ENCODE measurements at regions not wholly inside any gene's neighbourhood (a gene's known extent, or its start where the extent isn't known, plus 50 kb on each side); places are given as distances from the start of the nearest gene placed in this dataset.
"Not testable (repeated sequence)": the region's sequence is repeated elsewhere in the genome, so short reads cannot be mapped to it uniquely, and the experiment has no call there.

DNA sequence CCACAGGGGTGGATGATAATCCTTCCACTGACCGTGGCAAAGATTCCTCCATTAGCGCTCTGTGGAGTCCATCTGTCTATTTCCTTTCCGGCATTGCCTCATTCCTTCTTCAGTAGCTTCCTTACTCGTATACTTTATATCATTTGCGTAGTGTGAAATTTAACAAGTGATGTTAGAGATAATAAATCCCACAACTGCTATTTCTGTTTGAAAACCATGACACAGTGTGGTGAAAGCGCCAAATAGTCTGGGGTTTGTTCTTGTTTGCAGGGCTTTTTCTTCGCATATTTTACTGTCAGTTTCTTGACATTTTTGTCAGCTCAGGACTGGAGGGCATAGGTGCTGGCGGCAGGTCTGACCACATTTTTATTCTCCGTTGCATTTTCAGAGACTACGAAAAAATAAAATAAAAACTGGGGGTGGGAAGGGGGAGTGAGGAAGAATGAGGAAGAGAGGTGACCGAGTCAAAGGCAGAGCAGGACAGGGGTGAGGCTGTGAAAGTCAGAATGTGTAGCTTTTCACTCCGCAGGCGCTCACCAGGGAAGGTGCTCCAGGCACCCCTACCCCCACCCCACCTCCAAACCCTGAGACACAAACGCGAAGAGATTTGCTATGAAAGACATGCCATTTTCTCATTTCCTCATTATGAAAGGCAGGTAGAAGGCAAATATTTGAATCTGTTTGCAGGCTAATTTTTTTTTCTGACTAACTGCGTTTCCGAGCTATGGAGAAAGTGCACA lies 965.0 kb downstream of the MCTP2 start:
- ATAC-seq (no peak), DNase-seq (ENCODE audit: low spot score in 2 of 2) (no peak)
- H3K27ac Mint-ChIP-seq = no peak overlapping the region
- H3K4me1 Mint-ChIP-seq = no peaks in the 10 kb centered on the region
- H3K9me3 Mint-ChIP-seq = peaks cover 11% of the 10 kb centered on the region
- H3K4me3 Mint-ChIP-seq = no peak overlapping the region
- no peaks in the 10 kb centered on the region for H3K36me3 Mint-ChIP-seq

DNA sequence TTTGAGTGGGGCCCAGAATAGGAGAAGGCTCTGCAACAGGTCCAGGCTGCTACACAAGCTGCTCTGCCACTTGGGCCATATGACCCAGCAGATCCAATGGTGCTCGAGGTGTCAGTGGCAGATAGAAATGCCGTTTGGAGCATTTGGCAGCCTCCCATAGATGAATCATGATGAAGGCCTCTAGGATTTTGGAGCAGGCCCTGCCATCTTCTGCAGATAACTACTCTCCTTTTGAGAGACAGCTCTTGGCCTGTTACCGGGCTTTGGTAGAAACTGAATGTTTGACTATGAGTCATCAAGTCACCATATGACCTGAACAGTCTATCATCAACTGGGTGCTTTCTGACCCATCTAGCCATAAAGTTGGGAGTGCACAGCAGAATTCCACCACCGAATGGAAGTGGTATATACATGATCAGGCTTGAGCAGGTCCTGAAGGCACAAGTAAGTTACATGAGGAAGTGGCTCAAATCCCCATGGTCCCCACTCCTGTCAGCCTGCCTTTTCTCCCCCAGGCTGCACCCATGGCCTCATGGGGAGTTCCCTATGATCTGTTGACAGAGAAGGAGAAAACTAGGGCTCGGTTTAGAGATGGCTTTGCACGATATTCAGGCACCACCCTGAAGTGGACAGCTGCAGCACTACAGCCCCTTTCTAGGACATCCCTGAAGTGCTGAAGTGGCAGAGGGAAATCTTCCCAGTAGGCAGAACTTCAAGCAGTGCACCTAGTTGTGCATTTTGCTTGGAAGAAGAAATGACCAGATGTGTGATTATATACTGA lies 971.4 kb downstream of the MCTP2 start:
- Mint-ChIP-seq H3K27ac (no peak overlapping the region), H3K36me3 (no peaks in the 10 kb centered on the region), H3K4me1 (no peaks in the 10 kb centered on the region), H3K9me3 (peaks cover 8% of the 10 kb centered on the region), H3K4me3 (no peak overlapping the region)
- no peak for DNase-seq (ENCODE audit: low spot score in 2 of 2)
- no peak for ATAC-seq

DNA sequence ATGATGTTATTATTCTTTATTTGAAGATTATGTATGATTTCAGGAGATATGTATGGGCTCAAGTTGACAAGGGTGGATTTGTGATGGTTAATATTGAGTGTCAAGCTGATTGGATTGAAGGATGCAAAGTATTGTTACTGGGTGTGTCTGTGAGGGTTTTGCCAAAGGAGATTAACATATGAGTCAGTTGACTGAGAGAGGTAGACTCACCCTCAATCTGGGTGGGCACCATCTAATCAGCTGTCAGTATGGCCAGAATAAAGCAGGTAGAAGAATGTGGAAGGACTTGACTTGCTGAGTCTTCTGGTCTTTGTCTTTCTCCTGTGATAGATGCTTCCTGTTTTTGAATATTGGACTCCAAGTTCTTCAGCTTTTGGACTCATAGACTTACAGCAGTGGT lies 973.7 kb downstream of the MCTP2 start:
- no peaks in the 10 kb centered on the region for H3K4me1 Mint-ChIP-seq
- no peaks in the 10 kb centered on the region for H3K36me3 Mint-ChIP-seq
- DNase-seq (ENCODE audit: low spot score in 2 of 2) = no peak
- H3K9me3 Mint-ChIP-seq = peaks cover 11% of the 10 kb centered on the region
- no peak for ATAC-seq
- H3K27ac Mint-ChIP-seq = no peak overlapping the region
- no peak overlapping the region for H3K4me3 Mint-ChIP-seq

DNA sequence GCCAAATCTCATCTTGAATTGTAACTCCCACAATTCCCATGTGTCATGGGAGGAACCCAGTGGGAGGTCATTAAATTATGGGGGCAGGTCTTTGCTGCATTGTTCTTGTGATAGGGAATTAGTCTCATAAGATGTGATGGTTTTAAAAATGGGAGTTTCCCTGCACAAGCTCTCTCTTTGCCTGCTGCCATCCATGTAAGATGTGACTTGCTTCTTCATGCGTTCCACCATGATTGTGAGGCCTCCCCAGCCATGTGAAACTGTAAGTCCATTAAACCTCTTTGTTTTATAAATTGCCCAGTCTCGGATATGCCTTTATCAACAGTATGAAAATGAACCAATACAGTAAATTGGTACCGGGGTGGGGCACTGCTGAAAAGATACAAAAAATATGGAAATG lies 974.5 kb downstream of the MCTP2 start:
- H3K9me3 Mint-ChIP-seq; DNase-seq (ENCODE audit: low spot score in 2 of 2); ATAC-seq; H3K27ac Mint-ChIP-seq; H3K4me1 Mint-ChIP-seq; H3K36me3 Mint-ChIP-seq; H3K4me3 Mint-ChIP-seq: not testable (repeated sequence)

DNA sequence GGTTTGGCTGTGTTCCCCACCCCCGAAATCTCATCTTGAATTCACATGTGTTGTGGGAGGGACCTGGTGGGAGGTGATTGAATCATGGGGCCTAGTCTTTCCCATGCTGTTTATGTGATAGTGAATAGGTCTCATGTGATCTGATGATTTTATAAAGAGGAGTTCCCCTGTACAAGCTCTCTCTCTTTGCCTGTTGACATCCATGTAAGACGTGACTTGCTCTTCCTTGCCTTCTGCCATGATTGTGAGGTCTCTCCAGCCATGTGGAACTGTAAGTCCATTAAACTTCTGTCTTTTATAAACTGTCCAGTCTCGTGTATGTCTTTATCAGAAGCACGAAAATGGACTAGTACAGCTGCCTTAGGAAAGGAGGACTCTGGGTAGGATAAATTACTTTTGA lies 976.7 kb downstream of the MCTP2 start:
- ATAC-seq = no peak
- Mint-ChIP-seq H3K36me3 (no peaks in the 10 kb centered on the region), H3K4me1 (no peaks in the 10 kb centered on the region)

DNA sequence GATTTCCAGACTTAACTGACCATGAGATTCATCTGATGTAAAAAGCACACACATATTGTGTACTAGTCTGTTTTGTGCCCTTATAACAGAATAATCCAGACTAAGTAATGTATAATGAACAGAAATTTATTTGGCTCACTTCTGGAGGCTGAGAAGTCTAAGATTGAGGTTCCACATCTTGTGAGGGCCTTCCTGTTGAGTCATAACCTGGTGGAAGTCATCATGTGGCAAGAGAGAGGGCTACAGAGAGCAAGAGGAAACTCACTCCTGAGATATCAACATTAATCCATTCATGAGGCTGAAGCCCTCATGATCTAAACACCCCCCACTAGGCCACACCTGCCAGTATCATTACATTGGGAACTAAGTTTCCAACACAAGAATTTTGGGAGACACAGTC lies 977.6 kb downstream of the MCTP2 start:
- H3K9me3 Mint-ChIP-seq = peaks cover 8% of the 10 kb centered on the region
- H3K4me3 Mint-ChIP-seq = no peak overlapping the region
- no peak for DNase-seq (ENCODE audit: low spot score in 2 of 2)
- H3K36me3 Mint-ChIP-seq = no peaks in the 10 kb centered on the region
- H3K4me1 Mint-ChIP-seq = no peaks in the 10 kb centered on the region
- no peak for ATAC-seq
- H3K27ac Mint-ChIP-seq = no peak overlapping the region

More for the DNA sequence above, 976.7 kb downstream of the MCTP2 start:
- no peak overlapping the region for H3K27ac Mint-ChIP-seq
- no peak for DNase-seq (ENCODE audit: low spot score in 2 of 2)
- no peak overlapping the region for H3K4me3 Mint-ChIP-seq
- peaks cover 8% of the 10 kb centered on the region for H3K9me3 Mint-ChIP-seq

DNA sequence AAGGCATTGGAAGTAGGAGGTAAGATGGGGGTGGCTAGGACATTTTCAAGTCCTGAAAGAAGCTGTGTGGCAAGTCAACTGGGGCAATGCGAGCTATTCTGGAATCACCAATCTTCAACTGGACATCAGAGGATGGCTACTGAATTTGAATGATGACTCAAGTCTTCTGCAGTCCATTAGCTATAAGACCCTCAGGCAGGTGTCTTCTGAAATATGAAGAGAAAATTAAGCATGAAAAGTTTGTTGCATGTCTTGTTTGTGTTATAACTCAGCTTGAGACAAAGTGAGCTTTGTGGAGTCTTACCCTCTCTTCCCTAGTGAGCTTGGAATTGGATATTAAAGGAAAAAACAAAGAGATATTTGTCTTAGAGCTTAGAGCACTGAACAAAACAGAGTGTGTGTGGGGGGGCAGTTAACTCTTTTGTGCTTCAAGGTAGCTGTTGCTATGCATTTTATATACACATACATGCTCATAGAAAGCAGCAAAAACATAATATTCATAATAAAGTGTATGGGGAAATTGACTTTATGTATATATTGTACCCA lies 979.1 kb downstream of the MCTP2 start:
- Mint-ChIP-seq H3K4me1 (no peaks in the 10 kb centered on the region), H3K9me3 (peaks cover 6% of the 10 kb centered on the region), H3K4me3 (no peak overlapping the region), H3K36me3 (no peaks in the 10 kb centered on the region), H3K27ac (no peak overlapping the region)
- no peak for ATAC-seq
- DNase-seq (ENCODE audit: low spot score in 2 of 2) = no peak

DNA sequence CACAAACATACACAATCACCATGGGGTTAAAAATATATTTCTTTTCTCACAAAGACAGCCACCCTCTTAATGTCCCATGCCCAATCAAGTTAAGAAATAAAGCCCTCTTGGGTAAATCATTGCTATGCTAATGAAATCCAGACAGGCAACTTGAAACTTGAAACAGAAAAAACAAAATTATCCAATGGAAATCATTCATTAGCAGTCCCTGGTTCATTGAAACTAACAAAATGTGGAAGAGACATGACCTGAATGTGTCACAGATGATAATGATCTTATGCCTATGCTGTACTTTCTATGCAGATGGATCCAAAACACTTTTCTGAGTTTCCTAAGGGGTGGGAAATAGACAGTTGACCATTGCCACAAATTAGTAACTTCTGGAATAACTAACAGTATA lies 983.7 kb downstream of the MCTP2 start:
- DNase-seq (ENCODE audit: low spot score in 2 of 2) = no peak

DNA sequence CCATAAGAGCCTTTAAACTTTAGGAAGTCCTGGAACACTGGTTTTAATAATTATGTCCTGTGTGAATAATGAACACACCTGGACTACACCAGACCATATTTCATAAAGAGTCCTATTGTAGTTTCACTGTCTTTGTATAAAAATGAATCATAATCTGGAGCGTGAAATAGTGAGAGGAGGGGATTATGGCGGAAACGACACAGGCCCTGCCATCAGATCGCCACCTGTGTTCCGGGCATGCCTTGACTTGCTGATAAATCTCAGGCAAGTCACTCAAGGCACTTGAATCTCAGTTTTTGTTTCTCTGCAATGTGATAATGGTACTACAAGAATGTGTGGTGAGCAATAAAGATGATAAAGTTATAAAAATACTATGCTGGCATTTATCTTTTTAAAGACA lies 995.5 kb downstream of the MCTP2 start:
- no peak overlapping the region for H3K4me3 Mint-ChIP-seq
- ATAC-seq = no peak

More for the DNA sequence above, 983.7 kb downstream of the MCTP2 start:
- Mint-ChIP-seq H3K4me1 (no peaks in the 10 kb centered on the region), H3K27ac (no peak overlapping the region), H3K9me3 (peaks cover 7% of the 10 kb centered on the region), H3K4me3 (no peak overlapping the region), H3K36me3 (no peaks in the 10 kb centered on the region)
- no peak for ATAC-seq

DNA sequence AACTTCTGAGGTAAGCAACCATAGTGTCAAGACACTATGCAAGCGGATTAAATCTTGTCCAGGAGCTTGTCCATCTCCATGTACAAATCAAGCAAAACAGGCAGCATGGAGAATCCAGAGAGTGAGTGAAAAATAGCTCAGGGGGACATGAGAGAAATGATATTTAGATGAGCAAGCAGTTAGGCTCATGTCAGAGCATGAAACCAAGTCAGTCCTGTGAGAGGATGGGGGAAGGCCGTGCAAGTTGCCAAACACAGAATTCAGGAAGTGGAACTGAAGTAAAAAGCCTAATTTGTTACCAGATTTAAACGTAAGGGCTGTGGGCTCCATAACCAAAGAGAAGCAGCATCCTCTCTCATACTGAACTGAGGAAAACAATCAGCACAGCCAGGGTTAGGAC lies 995.9 kb downstream of the MCTP2 start:
- Mint-ChIP-seq H3K27ac (no peak overlapping the region), H3K4me1 (no peaks in the 10 kb centered on the region), H3K36me3 (no peaks in the 10 kb centered on the region), H3K9me3 (peaks cover 18% of the 10 kb centered on the region), H3K4me3 (no peak overlapping the region)
- ATAC-seq (no peak), DNase-seq (ENCODE audit: low spot score in 2 of 2) (no peak)

More for the DNA sequence above, 995.5 kb downstream of the MCTP2 start:
- H3K27ac Mint-ChIP-seq = no peak overlapping the region
- DNase-seq (ENCODE audit: low spot score in 2 of 2) = no peak
- H3K36me3 Mint-ChIP-seq = no peaks in the 10 kb centered on the region
- H3K9me3 Mint-ChIP-seq = peaks cover 17% of the 10 kb centered on the region
- no peaks in the 10 kb centered on the region for H3K4me1 Mint-ChIP-seq

DNA sequence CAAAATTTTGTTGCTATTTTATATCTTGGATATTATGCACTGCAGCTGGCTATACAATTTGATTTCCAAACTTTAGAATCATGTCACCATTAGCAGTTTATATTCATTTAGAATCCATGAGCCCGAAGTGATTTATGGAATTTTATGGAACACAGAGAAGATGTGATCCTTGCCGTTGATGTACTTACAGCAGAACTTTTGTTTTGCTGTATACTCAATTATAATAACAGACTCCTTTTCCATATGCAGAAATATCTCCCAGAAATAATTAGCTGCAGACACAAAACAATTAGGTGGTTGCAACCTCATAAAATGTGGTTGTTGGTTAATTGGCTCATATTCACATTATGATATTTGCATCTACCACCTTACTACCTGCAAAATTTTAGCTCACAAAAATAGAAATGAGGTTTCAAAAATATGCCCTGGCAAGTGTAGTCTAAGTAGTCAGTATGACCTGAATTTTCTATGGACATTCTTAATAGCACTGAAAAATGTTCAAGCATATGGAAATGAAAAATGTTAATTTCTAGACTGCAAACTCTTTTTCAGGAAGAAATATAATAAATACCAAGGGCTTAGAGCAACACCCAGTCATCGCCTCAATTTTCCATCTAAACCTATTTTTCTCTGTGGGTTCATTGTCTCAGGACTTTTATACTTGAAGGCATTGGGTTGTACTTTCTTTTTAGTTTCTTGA lies 997.6 kb downstream of the MCTP2 start:
- Mint-ChIP-seq H3K4me1 (no peaks in the 10 kb centered on the region), H3K9me3 (peaks cover 13% of the 10 kb centered on the region), H3K4me3 (no peak overlapping the region), H3K36me3 (no peaks in the 10 kb centered on the region), H3K27ac (no peak overlapping the region)
- DNase-seq (ENCODE audit: low spot score in 2 of 2) = no peak
- ATAC-seq = no peak

DNA sequence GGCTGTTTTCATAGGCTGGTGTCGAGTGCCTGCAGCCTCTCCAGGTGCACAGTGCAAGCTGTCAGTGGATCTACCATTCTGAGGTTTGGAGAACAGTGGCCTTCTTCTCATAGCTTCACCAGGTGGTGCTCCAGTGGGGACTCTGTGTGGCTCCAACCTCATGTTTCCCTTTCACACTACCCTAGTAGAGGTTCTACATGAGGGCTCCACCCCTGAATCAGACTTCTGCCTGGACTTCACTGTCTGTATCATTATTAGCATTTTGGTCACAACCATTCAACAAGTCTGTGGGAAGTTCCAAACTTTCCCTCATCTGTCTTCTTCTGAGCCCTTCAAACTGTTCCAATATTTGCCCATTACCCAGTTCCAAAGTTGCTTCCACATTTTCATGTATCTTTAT lies 1003.7 kb downstream of the MCTP2 start:
- Mint-ChIP-seq H3K27ac (no peak overlapping the region), H3K36me3 (no peaks in the 10 kb centered on the region), H3K9me3 (peaks cover 12% of the 10 kb centered on the region), H3K4me1 (no peaks in the 10 kb centered on the region), H3K4me3 (no peak overlapping the region)
- ATAC-seq (no peak), DNase-seq (ENCODE audit: low spot score in 2 of 2) (no peak)

DNA sequence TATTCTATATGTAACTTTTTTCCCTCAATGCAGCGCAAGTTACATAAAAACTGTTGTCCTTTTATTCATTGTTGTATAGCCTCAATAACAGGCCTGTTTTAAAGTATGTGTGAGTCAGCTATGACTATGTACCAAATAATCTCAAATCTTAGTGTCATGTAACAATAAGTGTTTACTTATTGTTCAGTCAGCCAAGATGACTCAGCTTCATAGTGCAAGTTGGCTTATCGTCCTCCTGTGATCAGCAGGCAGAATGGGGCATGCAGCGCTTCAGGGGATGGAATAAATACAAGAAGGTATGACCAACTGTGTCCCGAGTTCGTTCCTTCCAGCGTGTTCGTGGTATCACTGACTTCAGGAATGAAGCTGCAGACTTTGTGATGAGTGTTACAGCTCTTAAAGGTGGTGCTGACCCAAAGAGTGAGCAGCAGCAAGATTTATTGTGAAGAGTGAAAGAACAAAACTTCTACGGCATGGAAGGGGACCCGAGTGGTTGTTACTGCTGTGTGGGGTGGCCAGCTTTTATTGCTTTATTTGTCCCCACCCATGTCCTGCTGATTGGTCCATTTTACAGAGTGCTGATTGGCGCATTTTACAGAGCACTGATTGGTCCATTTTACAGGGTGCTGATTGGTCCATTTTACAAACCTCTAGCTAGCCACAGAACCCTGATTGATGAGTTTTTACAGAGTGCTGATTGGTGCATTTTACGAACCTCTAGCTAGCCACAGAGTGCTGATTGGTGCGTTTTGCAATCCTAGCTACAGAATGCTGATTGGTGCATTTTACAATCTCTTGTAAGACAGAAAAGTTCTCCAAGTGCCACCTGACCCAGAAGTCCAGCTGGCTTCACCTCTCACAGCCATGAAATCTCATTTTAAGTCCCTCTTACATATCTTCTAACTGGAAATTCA lies 1016.0 kb downstream of the MCTP2 start:
- H3K27ac Mint-ChIP-seq = no peak overlapping the region
- H3K4me3 Mint-ChIP-seq = no peak overlapping the region
- DNase-seq (ENCODE audit: low spot score in 2 of 2) (no peak), ATAC-seq (no peak)
- no peaks in the 10 kb centered on the region for H3K36me3 Mint-ChIP-seq
- no peaks in the 10 kb centered on the region for H3K4me1 Mint-ChIP-seq
- no peaks in the 10 kb centered on the region for H3K9me3 Mint-ChIP-seq

DNA sequence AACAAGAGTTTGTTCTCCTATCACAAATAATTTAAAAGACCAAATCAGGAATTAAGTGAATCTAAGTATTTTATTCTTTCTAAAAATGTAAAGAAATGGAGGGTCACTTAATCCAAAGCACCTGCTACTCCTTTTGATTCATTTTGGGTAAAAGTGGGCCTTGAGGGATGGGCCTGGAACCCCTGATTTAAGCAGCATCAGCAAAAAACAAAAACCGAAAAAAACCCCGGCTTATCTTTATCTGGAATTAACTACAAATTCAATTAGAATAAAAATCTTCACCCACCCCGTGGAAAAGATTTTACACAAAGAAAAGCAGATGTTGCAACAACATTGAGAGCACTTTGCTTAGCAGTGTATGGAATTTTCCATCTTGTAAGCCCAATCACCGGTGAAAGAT lies 1018.2 kb downstream of the MCTP2 start:
- Mint-ChIP-seq H3K4me3 (no peak overlapping the region), H3K27ac (no peak overlapping the region), H3K36me3 (no peaks in the 10 kb centered on the region), H3K9me3 (no peaks in the 10 kb centered on the region), H3K4me1 (no peaks in the 10 kb centered on the region)
- no peak for ATAC-seq
- DNase-seq (ENCODE audit: low spot score in 2 of 2) = no peak

DNA sequence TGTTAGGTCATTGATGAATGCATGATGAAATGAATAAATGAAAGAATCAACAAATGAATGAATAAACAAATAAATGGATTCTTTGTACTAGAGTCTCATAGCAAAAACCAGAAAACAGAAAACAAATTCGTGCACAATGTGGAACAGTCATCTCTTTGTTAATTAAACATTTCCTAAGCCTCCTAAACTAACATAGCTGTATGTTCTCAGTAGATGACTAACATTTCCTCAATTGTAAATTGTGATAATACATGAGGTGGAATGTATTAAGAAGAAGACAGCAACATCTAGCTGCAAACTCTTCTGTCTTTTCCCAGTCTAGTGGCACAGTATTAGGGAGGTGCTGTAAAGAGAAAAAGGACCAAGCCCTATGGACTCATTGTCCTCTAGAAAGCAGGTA lies 1021.0 kb downstream of the MCTP2 start:
- DNase-seq (ENCODE audit: low spot score in 2 of 2) (no peak), ATAC-seq (no peak)
- Mint-ChIP-seq H3K4me3 (no peak overlapping the region), H3K27ac (no peak overlapping the region), H3K4me1 (no peaks in the 10 kb centered on the region), H3K36me3 (no peaks in the 10 kb centered on the region), H3K9me3 (no peaks in the 10 kb centered on the region)

All from stimulated activated effector memory CD8-positive, alpha-beta T cell treated with anti-CD3 and anti-CD28 coated beads, Interleukin-12 subunit alpha, Interleukin-12 subunit beta, amount 100 ng/mL, for 72 hours (primary cell).